SK-N-DZ (cell line): ENCODE measurements at regions not wholly inside any gene's neighbourhood (a gene's known extent, or its start where the extent isn't known, plus 50 kb on each side); places are given as distances from the start of the nearest gene placed in this dataset.

Source experiments
- DNase-seq: peaks from one replicate; pipeline ENCODE4 v3.0.0-alpha.2; 2015; ENCODE audit warnings: low spot score

- no peak for DNase-seq
Observed at GRCh38 chr9:108108852-108109448, 619.4 kb upstream of the KLF4 start.

- no peak for DNase-seq
Observed at GRCh38 chr9:108108280-108108851, 618.8 kb upstream of the KLF4 start.

GRCh38 chr9:108105885-108106284, 616.3 kb upstream of the KLF4 start:
- DNase-seq: no peak

GRCh38 chr9:108104991-108105390, 615.4 kb upstream of the KLF4 start:
- DNase-seq: no peak

- DNase-seq: no peak
Observed at GRCh38 chr9:108103046-108103693, 613.6 kb upstream of the KLF4 start.

- DNase-seq: no peak
Observed at GRCh38 chr9:108101410-108101809, 611.8 kb upstream of the KLF4 start.

GRCh38 chr9:108100571-108100970, 611.0 kb upstream of the KLF4 start:
- DNase-seq: no peak

GRCh38 chr9:108099854-108100253, 610.3 kb upstream of the KLF4 start:
- DNase-seq: no peak

- DNase-seq: no peak
Observed at GRCh38 chr9:108095496-108095895, 605.9 kb upstream of the KLF4 start.

- no peak for DNase-seq
Observed at GRCh38 chr9:108094676-108094993, 605.1 kb upstream of the KLF4 start.

GRCh38 chr9:108093773-108094675, 604.5 kb upstream of the KLF4 start:
- no peak for DNase-seq

GRCh38 chr9:108088916-108089315, 599.3 kb upstream of the KLF4 start:
- no peak for DNase-seq

GRCh38 chr9:108087781-108088180, 598.2 kb upstream of the KLF4 start:
- no peak for DNase-seq

GRCh38 chr9:108086624-108087023, 597.1 kb upstream of the KLF4 start:
- DNase-seq: no peak

GRCh38 chr9:108085294-108085693, 595.7 kb upstream of the KLF4 start:
- no peak for DNase-seq

GRCh38 chr9:108083796-108084352, 594.3 kb upstream of the KLF4 start:
- DNase-seq: no peak

GRCh38 chr9:108083160-108083750, 593.7 kb upstream of the KLF4 start:
- peak; percentile 14 for DNase-seq

- DNase-seq: no peak
Observed at GRCh38 chr9:108081112-108081511, 591.5 kb upstream of the KLF4 start.

- no peak for DNase-seq
Observed at GRCh38 chr9:108080285-108080684, 590.7 kb upstream of the KLF4 start.

GRCh38 chr9:108078811-108079210, 589.2 kb upstream of the KLF4 start:
- DNase-seq: no peak

- no peak for DNase-seq
Observed at GRCh38 chr9:108078375-108078774, 588.8 kb upstream of the KLF4 start.

GRCh38 chr9:108077556-108077955, 588.0 kb upstream of the KLF4 start:
- no peak for DNase-seq
